ENCODE measurements at regions not wholly inside any gene's neighbourhood (a gene's known extent, or its start where the extent isn't known, plus 50 kb on each side); places are given as distances from the start of the nearest gene placed in this dataset.
"Not testable (repeated sequence)": the region's sequence is repeated elsewhere in the genome, so short reads cannot be mapped to it uniquely, and the experiment has no call there.

DNA sequence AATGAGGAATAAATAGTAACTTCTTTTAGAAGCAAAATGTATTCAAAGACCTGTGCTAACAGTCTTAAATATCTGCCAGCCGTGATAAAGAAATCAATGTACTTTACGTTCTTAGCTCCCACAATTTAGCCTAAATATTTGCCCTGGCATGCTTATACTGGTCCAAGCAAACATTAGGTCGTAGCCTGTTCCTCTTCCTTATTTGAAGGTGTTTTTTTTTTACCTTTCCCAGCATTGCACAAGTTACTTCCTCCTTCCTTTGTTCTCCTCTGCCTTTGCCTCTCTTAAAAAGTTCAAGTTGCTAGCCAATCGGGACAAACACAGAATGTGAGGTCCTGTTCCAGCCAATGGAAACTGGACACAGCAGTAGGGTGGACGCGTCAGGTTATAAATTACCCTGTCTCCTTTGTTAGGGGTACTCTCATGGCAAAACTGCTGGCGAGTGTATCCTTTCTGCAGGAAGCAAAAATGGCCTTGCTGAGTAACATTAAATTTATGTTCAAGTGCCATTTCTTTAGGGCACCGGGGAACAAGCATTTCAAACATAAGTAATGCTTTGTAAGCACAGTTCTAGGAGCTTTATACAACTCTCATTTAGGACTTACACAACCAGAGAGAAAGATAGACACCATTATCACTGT, 134.1 kb downstream of the RRAGC start:
- DNase-seq; CTCF ChIA-PET; H3K36me3 Mint-ChIP-seq (ENCODE audit: low read depth); H3K9me3 Mint-ChIP-seq (ENCODE audit: insufficient read depth); H3K4me1 Mint-ChIP-seq (ENCODE audit: low read depth); H3K4me3 Mint-ChIP-seq; POLR2A ChIA-PET; ATAC-seq; H3K27ac Mint-ChIP-seq: not testable (repeated sequence)
- peaks cover 42% of the 10 kb centered on the region for H3K27me3 Mint-ChIP-seq (ENCODE audit: low read depth)

DNA sequence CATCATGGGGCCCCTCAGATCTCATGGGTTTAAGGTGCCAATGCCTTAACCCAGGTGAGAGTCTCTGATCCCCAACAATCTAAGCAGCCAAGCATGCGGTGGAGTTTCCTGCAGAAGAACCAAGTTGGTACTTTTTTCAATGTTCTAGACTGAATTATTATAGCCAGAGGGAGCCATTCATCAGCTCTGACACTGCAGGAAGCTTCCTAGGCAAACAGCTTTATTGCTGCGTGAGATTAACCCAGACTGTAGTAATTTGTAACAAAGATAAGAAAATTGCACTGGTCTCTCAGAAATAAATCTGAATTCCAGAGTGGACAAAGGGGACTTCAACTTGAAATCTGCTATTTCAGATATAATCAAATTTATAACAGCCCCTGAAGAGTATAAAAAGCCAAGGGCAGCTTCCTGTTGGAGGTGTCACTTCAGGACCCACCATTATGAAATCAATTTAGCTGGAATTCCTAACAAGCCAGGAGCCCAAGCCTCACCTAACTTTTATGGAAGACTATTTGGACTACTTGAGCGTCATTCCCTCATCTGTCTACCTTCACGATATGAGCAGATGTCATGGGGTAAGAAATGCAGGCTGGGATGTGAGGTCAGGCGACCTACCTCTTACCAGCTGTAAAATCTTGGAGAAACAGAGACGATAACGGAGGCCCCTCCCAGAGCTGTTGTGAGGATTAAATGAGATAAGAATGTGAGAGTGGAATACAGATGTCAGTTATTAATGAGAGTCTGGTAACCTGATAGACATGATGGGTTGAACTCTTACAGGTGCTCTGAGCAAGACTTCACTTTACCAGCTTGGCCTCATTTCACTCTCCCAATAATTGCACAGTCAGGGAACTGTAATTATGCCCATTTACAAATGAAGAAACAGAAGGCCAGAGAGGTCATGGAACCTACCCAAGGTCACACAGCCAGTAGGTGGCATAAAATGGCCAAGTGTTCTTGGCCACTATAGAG, 135.1 kb downstream of the RRAGC start:
- no peak overlapping the region for H3K27ac Mint-ChIP-seq
- POLR2A ChIA-PET: no interaction called here
- H3K4me3 Mint-ChIP-seq: no peak overlapping the region
- H3K9me3 Mint-ChIP-seq (ENCODE audit: insufficient read depth): no peaks in the 10 kb centered on the region
- DNase-seq (no peak), ATAC-seq (no peak)
- peaks cover 40% of the 10 kb centered on the region for H3K27me3 Mint-ChIP-seq (ENCODE audit: low read depth)
- no peaks in the 10 kb centered on the region for H3K36me3 Mint-ChIP-seq (ENCODE audit: low read depth)
- CTCF ChIA-PET: no interaction called here
- H3K4me1 Mint-ChIP-seq (ENCODE audit: low read depth): no peaks in the 10 kb centered on the region

DNA sequence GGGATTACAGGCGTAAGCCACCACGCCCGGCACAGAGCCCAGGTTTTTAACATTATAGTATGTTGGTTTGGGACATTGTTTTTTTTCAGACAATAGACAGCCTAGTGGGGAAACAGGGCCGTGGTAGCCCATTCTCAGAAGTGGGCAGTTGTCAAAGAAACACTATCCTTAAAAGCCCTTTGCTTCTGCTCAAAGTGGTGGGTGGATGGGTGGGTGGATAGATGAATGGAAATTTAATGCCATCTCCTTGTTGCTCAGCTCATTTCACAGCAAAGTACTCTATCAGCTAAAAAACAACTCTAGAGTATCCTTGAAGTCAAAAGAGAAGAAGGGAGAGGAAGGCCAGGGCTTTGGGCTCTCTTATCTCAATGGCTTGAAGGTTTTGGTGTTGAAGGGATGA, 137.8 kb downstream of the RRAGC start:
- no peak for ATAC-seq
- Mint-ChIP-seq H3K27ac (no peak overlapping the region), H3K4me1 (ENCODE audit: low read depth) (no peaks in the 10 kb centered on the region), H3K27me3 (ENCODE audit: low read depth) (peaks cover 25% of the 10 kb centered on the region), H3K36me3 (ENCODE audit: low read depth) (no peaks in the 10 kb centered on the region), H3K9me3 (ENCODE audit: insufficient read depth) (no peaks in the 10 kb centered on the region), H3K4me3 (no peak overlapping the region)
- ChIA-PET CTCF (no interaction called here), POLR2A (no interaction called here)
- DNase-seq: no peak

DNA sequence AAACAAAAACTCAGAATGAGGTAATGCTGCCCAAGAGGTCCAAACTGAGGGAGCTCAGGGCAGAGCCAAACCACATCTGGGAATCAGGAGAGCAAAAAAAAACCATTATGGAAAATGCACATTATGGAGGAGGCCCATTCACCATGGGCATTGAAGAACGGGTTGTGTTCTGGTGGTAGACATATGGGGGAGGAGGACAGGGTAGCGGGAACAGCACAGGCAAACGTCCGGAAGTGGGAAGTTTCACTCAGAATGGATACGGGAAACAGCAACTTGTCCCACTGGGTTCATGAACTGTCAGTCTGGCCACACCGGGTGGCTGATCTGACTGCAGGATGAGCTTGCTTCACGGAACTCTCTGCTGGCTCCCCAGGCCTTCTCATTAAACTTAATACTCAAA, 139.7 kb downstream of the RRAGC start:
- CTCF ChIA-PET: no interaction called here
- H3K27me3 Mint-ChIP-seq (ENCODE audit: low read depth): peaks cover 16% of the 10 kb centered on the region
- H3K4me3 Mint-ChIP-seq: no peak overlapping the region
- DNase-seq (no peak), ATAC-seq (no peak)
- POLR2A ChIA-PET: no interaction called here
- H3K9me3 Mint-ChIP-seq (ENCODE audit: insufficient read depth): no peaks in the 10 kb centered on the region
- H3K27ac Mint-ChIP-seq: no peak overlapping the region
- H3K36me3 Mint-ChIP-seq (ENCODE audit: low read depth): no peaks in the 10 kb centered on the region
- H3K4me1 Mint-ChIP-seq (ENCODE audit: low read depth): no peaks in the 10 kb centered on the region

DNA sequence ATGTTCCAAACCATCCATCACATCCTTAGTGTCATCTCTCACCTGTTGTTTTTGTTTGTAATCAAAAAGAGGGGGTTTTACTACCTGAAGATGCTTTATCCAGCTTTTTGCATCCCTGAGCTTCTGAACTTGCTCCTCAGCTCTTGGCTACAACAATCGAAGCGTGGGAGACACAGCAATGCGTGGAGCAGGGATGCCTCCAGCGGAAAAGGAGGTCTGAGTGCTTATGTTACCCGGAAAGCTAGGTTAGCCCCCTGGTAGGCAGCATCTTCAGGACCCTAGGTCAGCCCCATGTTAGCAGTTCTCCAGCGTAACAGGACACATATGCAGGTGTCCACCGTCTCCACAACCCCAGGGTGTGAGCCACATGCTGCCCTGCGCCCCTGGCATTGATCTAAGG, 141.5 kb downstream of the RRAGC start:
- no peaks in the 10 kb centered on the region for H3K9me3 Mint-ChIP-seq (ENCODE audit: insufficient read depth)
- H3K4me3 Mint-ChIP-seq: no peak overlapping the region
- ATAC-seq (no peak), DNase-seq (no peak)
- H3K27me3 Mint-ChIP-seq (ENCODE audit: low read depth): peaks cover 5% of the 10 kb centered on the region
- no peaks in the 10 kb centered on the region for H3K36me3 Mint-ChIP-seq (ENCODE audit: low read depth)
- CTCF ChIA-PET: no interaction called here
- H3K4me1 Mint-ChIP-seq (ENCODE audit: low read depth): no peaks in the 10 kb centered on the region
- POLR2A ChIA-PET: no interaction called here
- no peak overlapping the region for H3K27ac Mint-ChIP-seq

DNA sequence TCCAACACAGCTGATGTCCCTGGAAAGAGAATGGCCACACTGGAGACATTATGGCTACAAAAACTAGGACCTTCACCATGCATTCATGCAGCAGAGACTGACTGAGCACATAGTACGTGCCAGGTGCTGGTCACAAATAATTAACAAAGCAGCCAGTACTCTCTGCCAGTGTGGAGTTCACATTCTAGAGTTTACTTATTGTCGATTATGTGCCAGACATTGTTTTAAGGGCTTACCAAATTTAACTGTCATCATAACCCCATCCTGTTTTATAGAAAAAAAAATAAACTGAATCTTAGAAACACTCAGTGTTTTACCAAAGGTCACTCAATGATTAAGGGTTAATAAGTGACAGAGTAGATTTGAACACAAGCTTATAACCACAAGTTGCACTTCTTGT, 143.3 kb downstream of the RRAGC start:
- no peak overlapping the region for H3K4me3 Mint-ChIP-seq
- peaks cover 7% of the 10 kb centered on the region for H3K27me3 Mint-ChIP-seq (ENCODE audit: low read depth)
- no peaks in the 10 kb centered on the region for H3K9me3 Mint-ChIP-seq (ENCODE audit: insufficient read depth)
- no peaks in the 10 kb centered on the region for H3K36me3 Mint-ChIP-seq (ENCODE audit: low read depth)
- POLR2A ChIA-PET: no interaction called here
- ATAC-seq: no peak
- no peaks in the 10 kb centered on the region for H3K4me1 Mint-ChIP-seq (ENCODE audit: low read depth)
- no peak overlapping the region for H3K27ac Mint-ChIP-seq
- CTCF ChIA-PET: no interaction called here
- DNase-seq: no peak

DNA sequence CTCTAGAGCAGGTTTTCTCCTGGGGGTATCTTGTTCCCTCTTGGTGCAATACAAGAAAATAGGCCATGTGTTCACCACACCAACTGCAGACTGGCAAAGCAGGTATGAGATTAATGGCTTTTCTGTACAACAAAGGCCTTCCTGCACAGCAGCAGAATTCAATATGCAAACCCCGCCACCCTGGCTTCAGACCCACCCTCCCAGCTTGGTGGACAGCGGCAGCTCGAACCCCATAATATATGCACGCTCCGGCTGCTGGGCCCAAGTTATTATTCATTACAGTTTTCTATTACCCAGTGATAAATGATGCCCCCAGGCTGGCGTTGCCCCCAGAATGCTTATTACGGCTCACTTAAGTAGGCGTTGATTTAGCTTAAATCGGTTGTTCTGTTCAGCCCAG, 144.2 kb downstream of the RRAGC start:
- CTCF ChIA-PET: no interaction called here
- ATAC-seq (no peak), DNase-seq (no peak)
- H3K27me3 Mint-ChIP-seq (ENCODE audit: low read depth): peaks cover 4% of the 10 kb centered on the region
- H3K4me1 Mint-ChIP-seq (ENCODE audit: low read depth): no peaks in the 10 kb centered on the region
- no peak overlapping the region for H3K27ac Mint-ChIP-seq
- no peaks in the 10 kb centered on the region for H3K9me3 Mint-ChIP-seq (ENCODE audit: insufficient read depth)
- no peaks in the 10 kb centered on the region for H3K36me3 Mint-ChIP-seq (ENCODE audit: low read depth)
- H3K4me3 Mint-ChIP-seq: no peak overlapping the region
- POLR2A ChIA-PET: no interaction called here

DNA sequence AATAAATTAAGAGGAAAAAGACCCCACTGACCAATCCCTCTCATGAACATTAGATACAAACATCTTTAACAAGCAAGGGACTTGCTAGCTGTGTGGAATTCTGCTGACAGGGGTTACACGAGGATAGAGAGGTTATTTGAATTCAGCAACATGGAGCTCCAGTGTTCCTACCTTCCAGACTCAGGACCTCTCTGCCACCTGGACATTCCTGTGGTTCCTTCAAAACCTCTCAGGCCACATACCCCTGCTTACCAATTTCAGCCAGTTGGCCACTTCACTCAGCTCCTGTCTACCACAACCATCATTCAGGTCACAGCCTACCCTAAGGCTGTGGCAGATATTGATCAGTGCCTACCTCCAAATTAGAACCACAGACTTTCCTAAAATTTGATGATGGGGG, 147.5 kb downstream of the RRAGC start:
- CTCF ChIA-PET: no interaction called here
- Mint-ChIP-seq H3K27me3 (ENCODE audit: low read depth) (peaks cover 2% of the 10 kb centered on the region), H3K9me3 (ENCODE audit: insufficient read depth) (no peaks in the 10 kb centered on the region), H3K4me3 (no peak overlapping the region), H3K4me1 (ENCODE audit: low read depth) (no peaks in the 10 kb centered on the region), H3K27ac (no peak overlapping the region), H3K36me3 (ENCODE audit: low read depth) (no peaks in the 10 kb centered on the region)
- POLR2A ChIA-PET: no interaction called here
- no peak for DNase-seq
- ATAC-seq: no peak

DNA sequence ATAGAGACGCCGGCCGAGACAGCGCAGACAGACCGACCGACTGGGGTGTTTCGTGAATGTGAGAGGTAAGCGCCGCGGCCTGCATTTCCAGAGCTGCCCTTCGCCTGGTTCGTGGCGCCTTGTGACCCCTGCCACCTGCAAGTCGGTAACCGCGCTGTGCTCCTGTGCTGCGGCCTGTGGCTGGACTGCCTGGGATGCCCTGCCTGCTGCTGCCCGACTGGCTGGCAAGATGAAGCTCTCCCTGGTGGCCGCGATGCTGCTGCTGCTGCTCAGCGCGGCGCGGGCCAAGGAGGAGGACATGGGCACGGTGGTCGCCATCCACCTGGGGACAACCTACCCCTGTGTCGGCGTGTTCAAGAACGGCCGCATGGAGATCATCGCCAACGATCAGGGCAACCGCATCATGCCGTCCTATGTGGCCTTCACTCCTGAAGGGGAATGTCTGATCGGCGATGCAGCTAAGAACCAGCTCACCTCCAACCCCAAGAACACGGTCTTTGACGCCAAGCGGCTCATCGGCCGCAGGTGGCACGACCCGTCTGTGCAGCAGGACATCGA, 150.8 kb downstream of the RRAGC start:
- Mint-ChIP-seq H3K36me3 (ENCODE audit: low read depth) (no peaks in the 10 kb centered on the region), H3K4me3 (no peak overlapping the region), H3K27me3 (ENCODE audit: low read depth) (peaks cover 12% of the 10 kb centered on the region), H3K4me1 (ENCODE audit: low read depth) (no peaks in the 10 kb centered on the region), H3K9me3 (ENCODE audit: insufficient read depth) (no peaks in the 10 kb centered on the region), H3K27ac (no peak overlapping the region)
- DNase-seq (no peak), ATAC-seq (no peak)
- ChIA-PET POLR2A (no interaction called here), CTCF (no interaction called here)

DNA sequence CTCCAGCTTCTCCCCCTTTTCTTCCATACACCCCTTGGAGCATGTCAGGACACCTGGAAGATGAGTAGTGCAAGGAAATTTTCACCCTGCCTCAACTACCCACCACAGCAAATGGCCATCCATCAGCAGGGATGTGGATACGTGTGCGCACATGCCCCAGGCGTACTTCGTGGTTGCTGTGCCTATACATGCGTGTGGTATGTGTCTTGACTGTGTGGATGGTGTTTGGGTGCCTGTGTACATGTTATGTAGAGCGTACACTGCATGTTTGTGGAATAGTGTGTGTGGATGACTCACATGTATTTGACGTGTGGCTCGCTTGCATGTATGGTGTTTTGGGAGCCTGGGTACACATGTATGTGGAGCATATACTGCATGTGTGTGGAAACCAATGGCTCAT, 158.5 kb downstream of the RRAGC start:
- Mint-ChIP-seq H3K9me3 (ENCODE audit: insufficient read depth) (no peaks in the 10 kb centered on the region), H3K4me1 (ENCODE audit: low read depth) (no peaks in the 10 kb centered on the region), H3K27ac (no peak overlapping the region), H3K4me3 (no peak overlapping the region), H3K27me3 (ENCODE audit: low read depth) (peaks cover 14% of the 10 kb centered on the region), H3K36me3 (ENCODE audit: low read depth) (no peaks in the 10 kb centered on the region)
- ATAC-seq (no peak), DNase-seq (no peak)
- CTCF ChIA-PET: no interaction called here
- POLR2A ChIA-PET: no interaction called here

DNA sequence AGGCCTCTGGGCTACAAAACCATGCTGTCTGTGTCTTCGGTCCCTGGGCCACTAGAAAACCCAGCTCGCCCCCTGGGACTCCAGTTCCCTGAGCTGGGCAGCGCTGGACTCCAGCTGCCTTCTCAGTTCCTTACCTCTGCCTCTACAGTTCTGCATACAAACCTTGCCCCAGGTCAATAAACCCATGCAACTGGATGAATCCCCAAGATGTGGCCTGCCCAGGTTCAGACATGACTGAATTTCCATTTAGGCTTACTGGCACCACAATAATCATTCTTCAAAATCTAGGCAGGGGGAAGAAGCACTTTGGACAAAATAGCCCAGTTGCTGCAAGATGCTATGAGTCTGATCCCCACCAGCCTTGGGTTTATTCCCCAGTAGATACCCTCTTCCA, 159.5 kb downstream of the RRAGC start:
- POLR2A ChIA-PET: no interaction called here
- Mint-ChIP-seq H3K36me3 (ENCODE audit: low read depth) (no peaks in the 10 kb centered on the region), H3K27ac (no peak overlapping the region), H3K4me3 (no peak overlapping the region), H3K27me3 (ENCODE audit: low read depth) (peaks cover 9% of the 10 kb centered on the region), H3K4me1 (ENCODE audit: low read depth) (no peaks in the 10 kb centered on the region), H3K9me3 (ENCODE audit: insufficient read depth) (no peaks in the 10 kb centered on the region)
- CTCF ChIA-PET: no interaction called here
- DNase-seq (no peak), ATAC-seq (no peak)

DNA sequence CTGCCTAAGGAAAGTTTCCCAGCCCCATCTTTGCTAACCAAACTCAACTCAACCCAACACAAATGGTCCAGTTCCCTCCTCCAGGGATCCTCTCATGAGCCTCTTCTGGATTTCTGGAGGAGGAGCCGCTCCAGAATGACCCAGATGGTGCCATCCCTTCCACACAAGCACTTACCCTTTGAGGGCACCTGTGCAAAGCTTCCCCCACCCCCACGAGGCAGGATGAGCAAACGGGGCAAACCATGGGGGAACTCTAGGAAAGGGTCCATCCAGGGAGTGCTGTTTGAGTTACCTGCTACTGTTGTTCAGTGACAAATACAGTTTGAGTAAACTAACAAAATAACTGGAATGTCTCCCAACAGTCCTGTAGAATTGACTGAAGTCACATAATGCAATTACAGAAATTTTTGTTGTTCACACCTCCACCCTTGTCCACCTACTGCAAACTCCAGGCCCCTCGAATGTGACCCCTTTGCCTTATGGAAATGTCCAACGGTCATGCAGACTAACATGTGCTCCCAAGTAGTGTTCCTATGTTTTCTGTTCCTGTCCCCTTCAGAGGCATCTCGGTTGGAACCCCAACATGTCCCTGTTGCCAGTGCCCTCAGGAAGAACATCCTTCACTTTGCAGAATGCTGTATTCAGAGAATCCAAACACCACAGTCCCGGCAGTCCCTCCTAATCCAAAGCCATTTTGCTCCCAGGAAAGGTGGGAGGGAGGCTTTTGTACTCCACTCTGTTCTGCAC, 160.1 kb downstream of the RRAGC start:
- no peak for DNase-seq

More for the DNA sequence above, 160.1 kb downstream of the RRAGC start:
- Mint-ChIP-seq H3K9me3 (ENCODE audit: insufficient read depth) (no peaks in the 10 kb centered on the region), H3K27ac (no peak overlapping the region), H3K4me1 (ENCODE audit: low read depth) (no peaks in the 10 kb centered on the region), H3K36me3 (ENCODE audit: low read depth) (no peaks in the 10 kb centered on the region), H3K27me3 (ENCODE audit: low read depth) (peaks cover 7% of the 10 kb centered on the region), H3K4me3 (no peak overlapping the region)
- ChIA-PET CTCF (no interaction called here), POLR2A (interaction anchor here (0.6 kb wide), 1 partner anchor 132 kb away, joined by 3 read pairs; no protein-coding TSS in a partner anchor)
- ATAC-seq: no peak
